Esophagus squamous epithelium (tissue), 5 donors: ENCODE measurements at regions not wholly inside any gene's neighbourhood (a gene's known extent, or its start where the extent isn't known, plus 50 kb on each side); places are given as distances from the start of the nearest gene placed in this dataset.

ENCODE experiments used
- DNase-seq: peaks from one replicate; lab custom pipeline; 2025; lab: John Stamatoyannopoulos, UW
- H3K27ac ChIP-seq, 4 donors: fragments of 200-600 bp; sonication (generic); one replicate each; pipeline ENCODE4 v1.5.1; 2016 to 2019; ENCODE audit warnings: mild to moderate bottlenecking in 1 of 4
- H3K27me3 ChIP-seq, 4 donors: fragments of 200-600 bp; sonication (generic); 1 replicate in 3 of 4; 2 replicates in 1 of 4; pipeline versions ENCODE4 v1.5.1 to v1.6.0; 2017 to 2021; ENCODE audit warnings: antibody characterized with exemption in 1 of 4
- H3K36me3 ChIP-seq, 3 donors: fragments of 200-600 bp; sonication (generic); one replicate each; pipeline ENCODE4 v1.5.1; 2016 to 2019
- H3K4me1 ChIP-seq, 3 donors: fragments of 200-600 bp; sonication (generic); one replicate each; pipeline ENCODE4 v1.5.1; 2017 to 2019
- H3K4me3 ChIP-seq, 4 donors: fragments of 200-600 bp; sonication (generic); 1 replicate in 3 of 4; 2 replicates in 1 of 4; pipeline ENCODE4 v1.5.1; 2016 to 2019; ENCODE audit warnings: mild to moderate bottlenecking in 2 of 4, moderate library complexity in 1 of 4
- H3K9me3 ChIP-seq, 3 donors: fragments of 200-600 bp; sonication (generic); one replicate each; pipeline ENCODE4 v1.5.1; 2016 to 2019
- CTCF ChIP-seq, 6 experiments: fragments of 450-650 bp in 4 of 6; fragments of 200-600 bp in 2 of 6; sonication (generic) in 2 of 6; IDR thresholded peaks; one replicate each; pipeline ENCODE4 v1.5.1; 2016 to 2019; ENCODE audit warnings: antibody characterized with exemption in 6 of 6, mild to moderate bottlenecking in 4 of 6, moderate library complexity in 4 of 6
- POLR2A ChIP-seq, 4 donors: fragments of 450-650 bp; IDR thresholded peaks; one replicate each; pipeline ENCODE4 v1.6.1; 2017; ENCODE audit warnings: antibody characterized with exemption in 4 of 4, mild to moderate bottlenecking in 4 of 4, moderate library complexity in 3 of 4
- WGBS, 2 donors: methylation state at CpG; one replicate each; pipeline ENCODE4 v1.1.5; 2018; 5-methylcytosine and 5-hydroxymethylcytosine counted together
- intact Hi-C: fragments of 100-400 bp; cut with DNase I; formaldehyde crosslinking; loops from one replicate; pipeline ENCODE4 v1.15.0; 2022
- donor health status: DM: yes; HTN: yes; CAD: no.

- intact Hi-C loops: no loop called here
- no peaks in the 10 kb centered on the region for H3K4me1 ChIP-seq
- no peak for DNase-seq
- no peaks in the 10 kb centered on the region for H3K9me3 ChIP-seq
- H3K4me3 ChIP-seq: no peak overlapping the region
- H3K36me3 ChIP-seq: peaks cover 0 to 4% (median 0%) of the 10 kb centered on the region in 3 donors
- TF ChIP-seq POLR2A (IDR thresholded peaks at IDR 0.05) (no peak), CTCF (IDR thresholded peaks at IDR 0.05) (no peak)
- WGBS, 2 donors: 75 to 88% methylated on average over 4 of the region's 4 CpGs
- H3K27ac ChIP-seq: no peak overlapping the region
- H3K27me3 ChIP-seq: no peaks in the 10 kb centered on the region
Measured at GRCh38 chr3:124409650-124410275, 320.5 kb upstream of the UMPS start.

DNA sequence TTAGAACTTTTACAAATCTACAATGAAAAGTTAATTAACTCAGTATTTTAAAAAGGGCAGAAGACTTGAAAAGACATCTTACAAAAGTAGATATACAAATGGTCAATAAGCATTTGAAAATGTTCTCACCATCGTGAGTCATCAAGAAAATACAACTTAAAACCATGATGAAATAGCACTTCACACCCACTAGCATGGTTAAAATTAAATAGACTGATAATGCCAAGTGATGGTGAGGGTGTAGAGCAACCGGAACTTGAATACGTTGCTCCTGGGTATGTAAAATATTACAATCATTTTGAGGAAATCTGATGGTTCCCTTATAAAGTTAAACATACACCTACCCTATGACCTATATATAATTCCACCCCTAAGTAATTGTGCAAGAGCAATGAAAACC, 319.8 kb upstream of the UMPS start:
- DNase-seq: no peak
- Histone ChIP-seq H3K27ac (no peak overlapping the region), H3K27me3 (no peaks in the 10 kb centered on the region), H3K9me3 (no peaks in the 10 kb centered on the region), H3K36me3 (peaks cover 0 to 8% (median 0%) of the 10 kb centered on the region in 3 donors), H3K4me3 (no peak overlapping the region), H3K4me1 (no peaks in the 10 kb centered on the region)
- WGBS, 2 donors: 78 to 86% methylated on average over 3 of the region's 3 CpGs
- intact Hi-C loops: no loop called here
- TF ChIP-seq POLR2A (IDR thresholded peaks at IDR 0.05) (no peak), CTCF (IDR thresholded peaks at IDR 0.05) (no peak)

DNA sequence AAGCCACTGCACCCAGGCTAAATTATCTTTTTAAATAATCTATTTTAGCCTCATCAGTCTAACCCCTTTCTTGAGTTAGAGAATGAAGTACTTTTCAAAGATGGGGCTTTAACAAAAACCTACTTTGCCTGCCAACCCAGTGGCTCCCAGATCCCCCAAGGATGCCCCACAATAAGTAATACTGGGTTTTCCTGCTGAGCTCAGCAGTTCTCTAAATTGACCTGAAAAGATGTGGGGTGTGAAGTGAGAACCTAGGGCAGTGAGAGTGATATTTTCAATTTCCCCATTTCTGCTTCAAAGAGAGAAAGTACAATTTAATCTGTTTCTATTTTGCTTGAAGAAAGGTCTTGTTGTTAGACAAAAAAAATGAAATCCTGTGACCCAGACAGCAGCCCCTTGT, 318.5 kb upstream of the UMPS start:
- Histone ChIP-seq H3K4me1 (no peaks in the 10 kb centered on the region), H3K36me3 (peaks cover 0 to 8% (median 0%) of the 10 kb centered on the region in 3 donors), H3K27ac (no peak overlapping the region), H3K4me3 (no peak overlapping the region), H3K9me3 (no peaks in the 10 kb centered on the region), H3K27me3 (no peaks in the 10 kb centered on the region)
- TF ChIP-seq POLR2A (IDR thresholded peaks at IDR 0.05) (no peak), CTCF (IDR thresholded peaks at IDR 0.05) (no peak)
- intact Hi-C loops: no loop called here
- no peak for DNase-seq

- no peak for DNase-seq
- H3K4me3 ChIP-seq: no peak overlapping the region
- peaks cover 0 to 8% (median 0%) of the 10 kb centered on the region in 3 donors for H3K36me3 ChIP-seq
Measured at GRCh38 chr3:124412644-124413043, 317.6 kb upstream of the UMPS start.

GRCh38 chr3:124413393-124413792, 316.9 kb upstream of the UMPS start:
- no peak for DNase-seq
- Histone ChIP-seq H3K27me3 (no peaks in the 10 kb centered on the region), H3K36me3 (peaks cover 0 to 8% (median 0%) of the 10 kb centered on the region in 3 donors), H3K4me3 (no peak overlapping the region), H3K9me3 (no peaks in the 10 kb centered on the region), H3K27ac (no peak overlapping the region), H3K4me1 (no peaks in the 10 kb centered on the region)
- WGBS, 2 donors: 90 to 95% methylated on average over 9 of the region's 9 CpGs
- intact Hi-C loops: no loop called here
- TF ChIP-seq POLR2A (IDR thresholded peaks at IDR 0.05) (no peak), CTCF (IDR thresholded peaks at IDR 0.05) (no peak)

More at GRCh38 chr3:124412644-124413043, 317.6 kb upstream of the UMPS start:
- TF ChIP-seq CTCF (IDR thresholded peaks at IDR 0.05): no peak
- TF ChIP-seq POLR2A (IDR thresholded peaks at IDR 0.05): no peak
- intact Hi-C loops: no loop called here
- H3K9me3 ChIP-seq: no peaks in the 10 kb centered on the region
- H3K27me3 ChIP-seq: no peaks in the 10 kb centered on the region
- no peaks in the 10 kb centered on the region for H3K4me1 ChIP-seq
- H3K27ac ChIP-seq: no peak overlapping the region
